Large intestine (tissue), 3 donors: ENCODE measurements at regions not wholly inside any gene's neighbourhood (a gene's known extent, or its start where the extent isn't known, plus 50 kb on each side); places are given as distances from the start of the nearest gene placed in this dataset.
"Not testable (repeated sequence)": the region's sequence is repeated elsewhere in the genome, so short reads cannot be mapped to it uniquely, and the experiment has no call there.

Experiments used
- DNase-seq, 2 donors: peaks; one replicate each; pipeline versions ENCODE4 v3.0.0 to v3.0.0-alpha.2; 2013
- H3K27ac ChIP-seq: one replicate; pipeline ENCODE4 v1.5.1; 2013; ENCODE audit warnings: low read length
- H3K27me3 ChIP-seq: 2 replicates; pipeline ENCODE4 v1.6.1; 2013; ENCODE audit warnings: low read length; ENCODE audit not compliant: control insufficient read depth, insufficient read depth
- H3K36me3 ChIP-seq: 2 replicates; pipeline ENCODE4 v1.6.1; 2013; ENCODE audit warnings: low read length; ENCODE audit not compliant: control insufficient read depth, insufficient read depth
- H3K4me1 ChIP-seq: one replicate; pipeline ENCODE4 v1.6.1; 2013; ENCODE audit warnings: low read length; ENCODE audit not compliant: control insufficient read depth, insufficient read depth
- H3K4me3 ChIP-seq: one replicate; pipeline ENCODE4 v1.5.1; 2013; ENCODE audit warnings: low read length
- H3K9me3 ChIP-seq: one replicate; pipeline ENCODE4 v1.6.1; 2013; ENCODE audit warnings: mild to moderate bottlenecking, low read depth, low read length, moderate library complexity; ENCODE audit not compliant: control insufficient read depth
- WGBS: methylation state at CpG from one replicate; pipeline ENCODE4 v1.1.5; 2013; ENCODE audit warnings: low lambda C conversion rate; ENCODE audit not compliant: insufficient coverage; 5-methylcytosine and 5-hydroxymethylcytosine counted together

GRCh38 chr10:33914746-33915145 lies 580.3 kb upstream of the NRP1 start:
- Histone ChIP-seq H3K27ac (no peak overlapping the region), H3K4me1 (no peaks in the 10 kb centered on the region), H3K27me3 (no peaks in the 10 kb centered on the region), H3K9me3 (no peaks in the 10 kb centered on the region), H3K4me3 (no peak overlapping the region), H3K36me3 (no peaks in the 10 kb centered on the region)
- no peak for DNase-seq
- no CpG with 5 or more reads among the region's 2 CpGs for WGBS

- Histone ChIP-seq H3K9me3 (no peaks in the 10 kb centered on the region), H3K27ac (no peak overlapping the region), H3K36me3 (no peaks in the 10 kb centered on the region), H3K4me3 (no peak overlapping the region), H3K27me3 (no peaks in the 10 kb centered on the region), H3K4me1 (no peaks in the 10 kb centered on the region)
- DNase-seq, result no peak
- WGBS, result no CpG with 5 or more reads among the region's 3 CpGs
Observed at GRCh38 chr10:33913194-33913593, 578.7 kb upstream of the NRP1 start.

DNA sequence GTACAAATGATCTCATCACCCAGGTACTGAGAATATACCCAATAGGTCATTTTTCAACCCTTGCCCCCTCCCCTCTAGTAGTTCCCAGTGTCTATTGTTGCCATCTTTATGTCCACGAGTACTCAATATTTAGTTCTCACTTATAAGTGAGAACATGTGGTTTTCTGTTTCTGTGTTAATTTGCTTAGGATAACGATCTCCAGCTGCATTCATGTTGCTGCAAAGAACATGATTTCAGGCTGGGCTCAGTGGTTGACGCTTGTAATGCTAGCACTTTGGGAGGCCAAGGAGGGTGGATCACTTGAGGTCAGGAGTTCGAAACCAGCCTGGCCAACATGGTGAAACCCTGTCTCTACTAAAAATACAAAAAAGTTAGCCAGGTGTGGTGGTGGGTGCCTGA lies 575.0 kb upstream of the NRP1 start:
- no CpG with 5 or more reads among the region's 4 CpGs for WGBS
- H3K4me3 ChIP-seq, DNase-seq, H3K27me3 ChIP-seq, H3K4me1 ChIP-seq, H3K36me3 ChIP-seq, H3K27ac ChIP-seq, H3K9me3 ChIP-seq: not testable (repeated sequence)

DNA sequence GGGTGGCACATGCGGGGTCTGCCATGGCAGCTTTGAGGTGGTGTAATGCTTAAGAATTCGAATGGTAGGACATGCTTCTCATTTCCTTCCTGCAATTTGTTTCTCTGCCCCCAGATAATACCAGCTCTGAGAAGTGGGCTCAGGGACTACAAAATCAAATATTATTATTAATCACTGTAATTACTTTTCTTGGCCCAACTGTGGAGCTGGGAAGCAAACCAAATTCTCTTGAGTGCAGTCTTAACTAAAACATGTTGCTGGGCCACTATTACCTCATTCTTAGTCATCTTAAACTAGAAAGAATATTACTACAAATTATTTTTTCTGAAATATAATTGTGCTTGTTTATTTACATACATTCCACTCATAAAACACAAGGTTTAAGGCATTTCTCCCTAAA lies 566.7 kb upstream of the NRP1 start:
- Histone ChIP-seq H3K4me1 (no peaks in the 10 kb centered on the region), H3K9me3 (no peaks in the 10 kb centered on the region), H3K4me3 (no peak overlapping the region), H3K36me3 (no peaks in the 10 kb centered on the region), H3K27ac (no peak overlapping the region), H3K27me3 (no peaks in the 10 kb centered on the region)
- no CpG with 5 or more reads among the region's 2 CpGs for WGBS
- no peak for DNase-seq

- no peaks in the 10 kb centered on the region for H3K27me3 ChIP-seq
- no peaks in the 10 kb centered on the region for H3K4me1 ChIP-seq
- no peak overlapping the region for H3K4me3 ChIP-seq
- H3K9me3 ChIP-seq, result no peaks in the 10 kb centered on the region
- no peak for DNase-seq
- WGBS, result 50% methylated on average over 1 of the region's 2 CpGs
- H3K27ac ChIP-seq, result no peak overlapping the region
- H3K36me3 ChIP-seq, result no peaks in the 10 kb centered on the region
Observed at GRCh38 chr10:33900596-33900995, 566.1 kb upstream of the NRP1 start.

GRCh38 chr10:33899578-33900531 lies 565.4 kb upstream of the NRP1 start:
- H3K27ac ChIP-seq, result no peak overlapping the region
- no peak for DNase-seq
- H3K27me3 ChIP-seq, result no peaks in the 10 kb centered on the region
- H3K36me3 ChIP-seq, result no peaks in the 10 kb centered on the region
- no peaks in the 10 kb centered on the region for H3K4me1 ChIP-seq
- H3K9me3 ChIP-seq, result no peaks in the 10 kb centered on the region
- no peak overlapping the region for H3K4me3 ChIP-seq
- 61% methylated on average over 4 of the region's 5 CpGs for WGBS

DNA sequence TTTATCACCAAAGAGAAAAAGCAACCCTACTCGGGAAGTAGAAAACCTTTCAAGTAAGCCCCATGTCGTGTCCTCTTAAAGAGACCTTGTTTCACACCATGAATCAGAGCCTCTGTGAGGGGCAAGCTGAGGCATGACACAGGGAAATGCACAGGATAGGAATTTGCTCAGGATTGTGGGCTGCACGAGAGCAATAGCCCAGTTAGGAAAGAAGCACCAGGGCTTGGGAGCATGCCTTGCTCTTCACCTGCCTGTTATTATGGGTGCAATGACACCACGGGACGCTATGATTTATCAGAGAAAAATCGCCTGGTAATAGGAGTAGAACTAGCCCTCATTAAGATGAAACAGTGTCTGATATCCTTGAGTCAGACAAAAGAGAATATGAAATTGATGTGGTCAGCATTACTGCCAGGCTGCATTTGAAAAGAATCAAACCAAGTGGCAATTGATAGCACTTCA lies 562.9 kb upstream of the NRP1 start:
- Histone ChIP-seq H3K27me3 (no peaks in the 10 kb centered on the region), H3K4me1 (no peaks in the 10 kb centered on the region), H3K9me3 (no peaks in the 10 kb centered on the region), H3K36me3 (no peaks in the 10 kb centered on the region), H3K4me3 (no peak overlapping the region), H3K27ac (no peak overlapping the region)
- no peak for DNase-seq
- 100% methylated on average over 1 of the region's 6 CpGs for WGBS

DNA sequence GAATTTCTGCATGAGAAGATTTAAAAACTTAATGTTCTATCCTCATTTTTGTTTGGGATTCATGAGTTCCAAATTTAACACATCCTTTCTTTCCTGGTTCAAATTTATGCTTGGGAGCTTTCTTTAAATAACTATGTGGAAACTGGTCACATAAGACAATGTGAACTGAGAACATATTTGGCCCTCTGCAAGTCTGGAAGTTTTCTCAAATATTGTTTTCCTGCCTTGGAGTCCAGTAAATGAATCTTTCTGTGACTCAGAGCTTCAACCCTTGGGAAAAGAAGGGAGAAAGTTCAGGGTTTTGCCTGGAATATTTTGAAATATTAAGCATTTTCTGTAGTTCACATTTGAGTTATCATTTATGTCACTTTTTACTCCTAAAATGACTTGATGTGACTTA lies 559.0 kb upstream of the NRP1 start:
- no peaks in the 10 kb centered on the region for H3K36me3 ChIP-seq
- H3K27ac ChIP-seq, result no peak overlapping the region
- no peaks in the 10 kb centered on the region for H3K9me3 ChIP-seq
- H3K27me3 ChIP-seq, result no peaks in the 10 kb centered on the region
- DNase-seq, result no peak
- H3K4me3 ChIP-seq, result no peak overlapping the region
- no peaks in the 10 kb centered on the region for H3K4me1 ChIP-seq

GRCh38 chr10:33889371-33889770 lies 554.9 kb upstream of the NRP1 start:
- Histone ChIP-seq H3K27me3 (no peaks in the 10 kb centered on the region), H3K9me3 (no peaks in the 10 kb centered on the region), H3K4me3 (no peak overlapping the region), H3K4me1 (no peaks in the 10 kb centered on the region), H3K36me3 (no peaks in the 10 kb centered on the region), H3K27ac (no peak overlapping the region)
- no CpG with 5 or more reads among the region's 2 CpGs for WGBS
- no peak for DNase-seq

GRCh38 chr10:33887188-33887587 lies 552.7 kb upstream of the NRP1 start:
- DNase-seq, result no peak
- H3K36me3 ChIP-seq, result no peaks in the 10 kb centered on the region
- H3K9me3 ChIP-seq, result no peaks in the 10 kb centered on the region
- no peaks in the 10 kb centered on the region for H3K27me3 ChIP-seq
- WGBS, result 100% methylated on average over 1 of the region's 3 CpGs
- no peaks in the 10 kb centered on the region for H3K4me1 ChIP-seq
- no peak overlapping the region for H3K27ac ChIP-seq
- no peak overlapping the region for H3K4me3 ChIP-seq

DNA sequence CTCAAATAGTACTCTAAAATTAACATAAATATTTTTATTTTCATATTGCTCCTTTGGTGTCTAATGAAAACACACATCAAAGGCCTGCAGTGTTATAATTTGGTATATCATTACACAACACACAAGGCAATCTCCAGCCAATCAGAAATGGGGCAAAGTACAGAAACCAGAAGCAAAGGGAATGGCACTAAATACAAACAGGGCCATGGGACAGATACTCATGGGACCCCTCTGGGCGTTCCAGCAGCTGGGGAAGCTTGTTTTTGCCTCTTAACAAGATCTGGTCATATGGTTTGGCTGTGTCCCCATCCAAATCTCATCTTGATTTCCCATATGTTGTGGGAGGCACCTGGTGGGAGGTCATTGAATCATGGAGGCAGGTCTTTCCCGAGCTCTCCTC lies 551.8 kb upstream of the NRP1 start:
- Histone ChIP-seq H3K27me3 (no peaks in the 10 kb centered on the region), H3K4me1 (no peaks in the 10 kb centered on the region), H3K4me3 (no peak overlapping the region), H3K9me3 (no peaks in the 10 kb centered on the region), H3K36me3 (no peaks in the 10 kb centered on the region), H3K27ac (no peak overlapping the region)
- 100% methylated on average over 1 of the region's 2 CpGs for WGBS
- no peak for DNase-seq
